ENCODE measurements at regions not wholly inside any gene's neighbourhood (a gene's known extent, or its start where the extent isn't known, plus 50 kb on each side); places are given as distances from the start of the nearest gene placed in this dataset.
A peak's percentile ranks its signal among the peaks of the same experiment; 100 is the strongest.

DNA sequence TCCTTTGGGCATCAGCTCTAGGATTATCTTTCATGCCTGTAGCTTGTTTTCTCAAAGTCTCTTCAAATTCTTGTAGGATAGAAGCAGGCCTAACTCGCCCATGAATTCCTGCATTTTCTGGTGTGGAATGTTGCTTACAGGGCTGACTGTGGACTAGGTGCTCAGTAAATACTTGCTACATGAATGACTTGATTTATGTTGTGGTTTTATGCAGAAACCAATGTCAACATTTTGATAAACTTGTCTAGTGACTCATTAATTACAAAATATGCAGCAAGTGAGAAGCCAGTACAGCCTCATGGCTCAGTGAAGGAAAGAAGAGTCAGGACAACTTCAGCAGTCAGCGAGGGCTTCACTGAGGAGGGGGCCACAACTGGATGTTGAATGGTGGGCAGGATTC lies 110.6 kb upstream of the SIX2 start (continued):
- no peak for TF ChIP-seq ZNF302 (CRISPR knock-in tag; IDR thresholded peaks at IDR 0.05)
- TF ChIP-seq GATA3 (IDR thresholded peaks at IDR 0.05; ENCODE audit: borderline replicate concordance) = peak; percentile 40; the same call in 1 of the 2 replicates

GRCh38 chr2:45119038-45119437 lies 109.8 kb upstream of the SIX2 start:
- 0 out of 2 replicates have a peak, but pooled peaks have one; percentile 35 for TF ChIP-seq JUNB (IDR thresholded peaks at IDR 0.05)
- no peak for TF ChIP-seq ZFP36 (IDR thresholded peaks at IDR 0.05; ENCODE audit: borderline replicate concordance, partially characterized antibody)
- TF ChIP-seq HOXB13 (CRISPR knock-in tag; IDR thresholded peaks at IDR 0.05; ENCODE audit: low read depth) = no peak
- TF ChIP-seq MAZ (IDR thresholded peaks at IDR 0.05; ENCODE audit: borderline replicate concordance, low read depth, low read length) = no peak
- peak; percentile 44 to 70 for TF ChIP-seq CEBPB (IDR thresholded peaks at IDR 0.05)
- TF ChIP-seq FOSL2 (IDR thresholded peaks at IDR 0.05) = no peak
- TF ChIP-seq FOSL2 (CRISPR knock-in tag; IDR thresholded peaks at IDR 0.05) = peak; percentile 68
- TF ChIP-seq MAFK (IDR thresholded peaks at IDR 0.05; ENCODE audit: partially characterized antibody) = no peak
- H3K4me3 ChIP-seq = no peak overlapping the region
- no peaks in the 10 kb centered on the region for H3K9me3 ChIP-seq
- peaks cover 21% of the 10 kb centered on the region for H3K4me1 ChIP-seq
- WGBS (ENCODE audit: missing lambda C conversion rate) = 69% methylated on average over 5 of the region's 5 CpGs
- peak overlapping the region; percentile 17 to 31; a peak in 2 of 6 replicates for H3K27ac ChIP-seq
- ChIA-PET CTCF (interaction anchor here (0.7 to 1.6 kb wide), 4 partner anchors 58 to 1368 kb away, joined by 3 to 5 read pairs (median 4); no protein-coding TSS in a partner anchor), POLR2A (interaction anchor here (0.6 to 1.0 kb wide), 2 partner anchors 10 to 49 kb away, joined by 3 to 4 read pairs; no protein-coding TSS in a partner anchor)
- ATAC-seq (peak; percentile 72 to 83; a peak in 5 of 6 replicates), FAIRE-seq (no peak), DNase-seq (ENCODE audit: low read depth in 1 of 2, low spot score in 1 of 2) (peak in 1 of 2 experiments; percentile 62)
- H3K4me2 ChIP-seq = peak overlapping the region; percentile 39

GRCh38 chr2:45117383-45117782 lies 108.1 kb upstream of the SIX2 start:
- TF ChIP-seq POLR2AphosphoS2 (conservative IDR thresholded peaks at IDR 0.05; ENCODE audit: low read length) (no peak), MAFK (IDR thresholded peaks at IDR 0.05; ENCODE audit: partially characterized antibody) (no peak), HOXA7 (CRISPR knock-in tag; IDR thresholded peaks at IDR 0.05) (no peak), JUNB (IDR thresholded peaks at IDR 0.05) (no peak), ZNF302 (CRISPR knock-in tag; IDR thresholded peaks at IDR 0.05) (no peak), RNF2 (IDR thresholded peaks at IDR 0.05; ENCODE audit: borderline replicate concordance, low read depth) (no peak), NR3C1 (IDR thresholded peaks at IDR 0.05) (no peak), JUN (IDR thresholded peaks at IDR 0.05) (no peak), ZC3H11A (IDR thresholded peaks at IDR 0.05) (no peak), SREBF2 (IDR thresholded peaks at IDR 0.05) (no peak), PHF8 (IDR thresholded peaks at IDR 0.05; ENCODE audit: borderline replicate concordance, low read depth) (no peak)
- TF ChIP-seq, protein P1, sequence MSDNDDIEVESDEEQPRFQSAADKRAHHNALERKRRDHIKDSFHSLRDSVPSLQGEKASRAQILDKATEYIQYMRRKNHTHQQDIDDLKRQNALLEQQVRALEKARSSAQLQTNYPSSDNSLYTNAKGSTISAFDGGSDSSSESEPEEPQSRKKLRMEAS (IDR thresholded peaks at IDR 0.05) = no peak
- TF ChIP-seq, protein P2, sequence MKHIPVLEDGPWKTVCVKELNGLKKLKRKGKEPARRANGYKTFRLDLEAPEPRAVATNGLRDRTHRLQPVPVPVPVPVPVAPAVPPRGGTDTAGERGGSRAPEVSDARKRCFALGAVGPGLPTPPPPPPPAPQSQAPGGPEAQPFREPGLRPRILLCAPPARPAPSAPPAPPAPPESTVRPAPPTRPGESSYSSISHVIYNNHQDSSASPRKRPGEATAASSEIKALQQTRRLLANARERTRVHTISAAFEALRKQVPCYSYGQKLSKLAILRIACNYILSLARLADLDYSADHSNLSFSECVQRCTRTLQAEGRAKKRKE (CRISPR knock-in tag; IDR thresholded peaks at IDR 0.05; ENCODE audit: low read depth) = no peak
- Histone ChIP-seq H3K9me3 (no peaks in the 10 kb centered on the region), H3K4me1 (peaks cover 21% of the 10 kb centered on the region), H3K4me2 (no peak overlapping the region), H3K4me3 (no peak overlapping the region), H3K27ac (no peak overlapping the region)
- DNase-seq (ENCODE audit: low read depth in 1 of 2, low spot score in 1 of 2) (no peak), ATAC-seq (no peak), FAIRE-seq (no peak)
- 78% methylated on average over 1 of the region's 1 CpG for WGBS (ENCODE audit: missing lambda C conversion rate)
- ChIA-PET POLR2A (no interaction called here), CTCF (no interaction called here)

DNA sequence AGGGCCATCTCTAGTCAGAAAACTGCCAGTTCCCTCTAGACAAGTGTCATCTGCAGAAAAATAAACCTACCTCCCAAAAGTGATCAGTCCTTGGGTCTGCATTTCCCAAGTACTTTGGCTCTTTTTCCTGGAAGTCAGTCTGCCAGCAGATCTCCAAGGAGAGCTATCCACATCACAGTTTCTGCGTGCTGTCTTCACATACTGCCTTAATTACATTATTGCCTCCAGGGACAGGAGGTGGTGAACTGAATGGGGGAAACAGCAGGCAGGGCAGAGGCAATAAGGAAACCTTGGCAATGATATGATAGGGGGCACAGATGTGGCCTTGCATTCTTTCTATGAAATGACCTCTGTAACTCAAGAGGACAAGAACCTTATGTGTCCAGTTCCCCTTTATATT lies 105.9 kb upstream of the SIX2 start:
- Histone ChIP-seq H3K9me3 (no peaks in the 10 kb centered on the region), H3K4me2 (no peak overlapping the region), H3K27ac (no peak overlapping the region), H3K4me3 (no peak overlapping the region), H3K4me1 (peaks cover 15% of the 10 kb centered on the region)
- 81% methylated on average over 1 of the region's 1 CpG for WGBS (ENCODE audit: missing lambda C conversion rate)
- no peak for DNase-seq (ENCODE audit: low read depth in 1 of 2, low spot score in 1 of 2)
- FAIRE-seq = no peak
- ATAC-seq = no peak
- TF ChIP-seq POLR2A (IDR thresholded peaks at IDR 0.05; ENCODE audit: low read length) (no peak), RAD21 (conservative IDR thresholded peaks at IDR 0.05 in 1 of 2, IDR thresholded peaks at IDR 0.05 in 1 of 2) (no peak), KDM5A (IDR thresholded peaks at IDR 0.05) (no peak), EHMT2 (IDR thresholded peaks at IDR 0.05; ENCODE audit: low read depth) (no peak), JUN (IDR thresholded peaks at IDR 0.05) (no peak), CBX2 (IDR thresholded peaks at IDR 0.05; ENCODE audit: borderline replicate concordance, low read depth) (no peak), POLR2AphosphoS2 (conservative IDR thresholded peaks at IDR 0.05; ENCODE audit: low read length) (no peak), EHF (CRISPR knock-in tag; IDR thresholded peaks at IDR 0.05) (no peak), USF2 (IDR thresholded peaks at IDR 0.05) (no peak), RCOR1 (IDR thresholded peaks at IDR 0.05; ENCODE audit: low read depth, low read length) (no peak), CEBPB (IDR thresholded peaks at IDR 0.05) (no peak), HES2 (IDR thresholded peaks at IDR 0.05) (no peak)
- TF ChIP-seq, protein P2 (CRISPR knock-in tag; IDR thresholded peaks at IDR 0.05; ENCODE audit: low read depth) = no peak
- POLR2A ChIA-PET = no interaction called here
- CTCF ChIA-PET = interaction anchor here (1.5 kb wide), 1 partner anchor 10 kb away, joined by 3 read pairs; no protein-coding TSS in a partner anchor

Measured in A549 (cell line).